Cardiac muscle cell (in vitro differentiated cells and primary cell): ENCODE measurements at regions not wholly inside any gene's neighbourhood (a gene's known extent, or its start where the extent isn't known, plus 50 kb on each side); places are given as distances from the start of the nearest gene placed in this dataset.

Experiments
- DNase-seq, 2 donors: peaks; one replicate each; pipeline versions ENCODE4 v3.0.0 to v3.0.0-alpha.2; 2010 to 2017; ENCODE audit warnings: low read depth in 1 of 2, low spot score in 1 of 2
- H3K27ac ChIP-seq: fragments of 200-600 bp; sonication (generic); 2 replicates; pipeline ENCODE4 v1.5.1; 2016
- H3K27me3 ChIP-seq: fragments of 200-600 bp; sonication (generic); 2 replicates; pipeline ENCODE4 v1.6.0; 2016; ENCODE audit warnings: control low read depth
- H3K36me3 ChIP-seq: fragments of 200-600 bp; sonication (generic); 2 replicates; pipeline ENCODE4 v1.5.1; 2016; ENCODE audit warnings: control low read depth
- H3K4me1 ChIP-seq: fragments of 200-600 bp; sonication (generic); 2 replicates; pipeline ENCODE4 v1.8.1; 2017; ENCODE audit warnings: low read depth, mild to moderate bottlenecking, mixed run types
- H3K4me3 ChIP-seq: fragments of 200-600 bp; sonication (generic); 2 replicates; pipeline ENCODE4 v1.5.1; 2016; ENCODE audit warnings: mild to moderate bottlenecking
- H3K9me3 ChIP-seq: fragments of 200-600 bp; sonication (generic); 2 replicates; pipeline ENCODE4 v1.5.1; 2017; ENCODE audit warnings: low read depth, mild to moderate bottlenecking, control low read depth
- TF ChIP-seq, protein P1 (sequence below): IDR thresholded peaks from 2 replicates; pipeline ENCODE4 v1.5.1; 2012; ENCODE audit warnings: low read depth, mild to moderate bottlenecking, low read length

- Histone ChIP-seq H3K4me1 (peaks cover 25% of the 10 kb centered on the region), H3K36me3 (no peaks in the 10 kb centered on the region), H3K9me3 (no peaks in the 10 kb centered on the region), H3K4me3 (no peak overlapping the region), H3K27me3 (no peaks in the 10 kb centered on the region), H3K27ac (no peak overlapping the region)
- peak in 1 of 2 donors; percentile 61 for DNase-seq
- TF ChIP-seq, protein P1, sequence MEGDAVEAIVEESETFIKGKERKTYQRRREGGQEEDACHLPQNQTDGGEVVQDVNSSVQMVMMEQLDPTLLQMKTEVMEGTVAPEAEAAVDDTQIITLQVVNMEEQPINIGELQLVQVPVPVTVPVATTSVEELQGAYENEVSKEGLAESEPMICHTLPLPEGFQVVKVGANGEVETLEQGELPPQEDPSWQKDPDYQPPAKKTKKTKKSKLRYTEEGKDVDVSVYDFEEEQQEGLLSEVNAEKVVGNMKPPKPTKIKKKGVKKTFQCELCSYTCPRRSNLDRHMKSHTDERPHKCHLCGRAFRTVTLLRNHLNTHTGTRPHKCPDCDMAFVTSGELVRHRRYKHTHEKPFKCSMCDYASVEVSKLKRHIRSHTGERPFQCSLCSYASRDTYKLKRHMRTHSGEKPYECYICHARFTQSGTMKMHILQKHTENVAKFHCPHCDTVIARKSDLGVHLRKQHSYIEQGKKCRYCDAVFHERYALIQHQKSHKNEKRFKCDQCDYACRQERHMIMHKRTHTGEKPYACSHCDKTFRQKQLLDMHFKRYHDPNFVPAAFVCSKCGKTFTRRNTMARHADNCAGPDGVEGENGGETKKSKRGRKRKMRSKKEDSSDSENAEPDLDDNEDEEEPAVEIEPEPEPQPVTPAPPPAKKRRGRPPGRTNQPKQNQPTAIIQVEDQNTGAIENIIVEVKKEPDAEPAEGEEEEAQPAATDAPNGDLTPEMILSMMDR = no peak
Measured at GRCh38 chr18:78527984-78528383, 451.6 kb upstream of the SALL3 start.

- DNase-seq = peak in 1 of 2 donors; percentile 38
- H3K27me3 ChIP-seq = no peaks in the 10 kb centered on the region
- H3K27ac ChIP-seq = no peak overlapping the region
- no peak overlapping the region for H3K4me3 ChIP-seq
- TF ChIP-seq, protein P1 = no peak
- peaks cover 25% of the 10 kb centered on the region for H3K4me1 ChIP-seq
- no peaks in the 10 kb centered on the region for H3K36me3 ChIP-seq
- no peaks in the 10 kb centered on the region for H3K9me3 ChIP-seq
Measured at GRCh38 chr18:78528411-78529258, 451.0 kb upstream of the SALL3 start.

- H3K4me1 ChIP-seq = peaks cover 22% of the 10 kb centered on the region
- no peak for DNase-seq
- no peak overlapping the region for H3K4me3 ChIP-seq
- no peaks in the 10 kb centered on the region for H3K9me3 ChIP-seq
- no peak overlapping the region for H3K27ac ChIP-seq
- H3K36me3 ChIP-seq = no peaks in the 10 kb centered on the region
- TF ChIP-seq, protein P1 = no peak
- no peaks in the 10 kb centered on the region for H3K27me3 ChIP-seq
Measured at GRCh38 chr18:78531637-78532036, 448.0 kb upstream of the SALL3 start.

DNA sequence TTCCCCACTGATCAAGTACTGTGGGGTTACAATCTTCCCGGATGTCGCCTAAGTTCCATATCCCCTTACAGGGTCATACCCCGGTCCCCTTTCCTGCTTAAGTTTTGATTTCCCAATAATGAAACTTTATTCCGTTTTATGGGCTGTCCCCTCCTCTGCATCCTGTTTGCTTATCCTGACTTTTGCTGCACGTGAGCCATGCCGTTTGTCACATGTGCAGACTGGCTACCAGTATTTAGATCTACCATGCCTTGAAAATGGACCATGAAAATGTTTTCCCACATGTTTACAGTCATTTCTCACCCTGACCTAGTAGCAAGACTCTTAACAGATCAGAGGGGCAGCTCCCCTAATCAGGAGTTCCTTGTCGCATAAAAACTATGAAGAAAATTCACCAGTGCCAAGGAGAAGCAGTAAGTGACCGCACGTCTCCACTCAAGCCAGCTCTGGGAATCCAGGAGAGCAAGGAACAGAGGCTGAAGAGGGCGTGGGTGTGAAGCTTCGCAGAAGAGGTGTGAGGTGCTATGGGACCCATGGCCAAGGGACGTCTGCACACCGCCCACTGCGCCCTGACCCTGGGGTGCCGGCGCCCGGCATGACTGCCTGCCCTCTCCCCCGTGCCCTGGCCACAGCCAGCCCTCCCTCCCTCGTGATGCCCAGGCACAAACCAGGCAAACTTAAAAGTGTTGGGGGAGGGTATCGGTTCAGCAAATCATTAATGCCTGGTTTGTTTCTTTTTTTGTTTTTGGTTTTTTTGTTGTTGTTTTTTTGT is 440.8 kb upstream of the SALL3 start:
- TF ChIP-seq, protein P1 = no peak
- Histone ChIP-seq H3K27ac (no peak overlapping the region), H3K27me3 (no peaks in the 10 kb centered on the region), H3K36me3 (no peaks in the 10 kb centered on the region), H3K9me3 (no peaks in the 10 kb centered on the region), H3K4me3 (no peak overlapping the region), H3K4me1 (no peaks in the 10 kb centered on the region)
- DNase-seq = no peak

DNA sequence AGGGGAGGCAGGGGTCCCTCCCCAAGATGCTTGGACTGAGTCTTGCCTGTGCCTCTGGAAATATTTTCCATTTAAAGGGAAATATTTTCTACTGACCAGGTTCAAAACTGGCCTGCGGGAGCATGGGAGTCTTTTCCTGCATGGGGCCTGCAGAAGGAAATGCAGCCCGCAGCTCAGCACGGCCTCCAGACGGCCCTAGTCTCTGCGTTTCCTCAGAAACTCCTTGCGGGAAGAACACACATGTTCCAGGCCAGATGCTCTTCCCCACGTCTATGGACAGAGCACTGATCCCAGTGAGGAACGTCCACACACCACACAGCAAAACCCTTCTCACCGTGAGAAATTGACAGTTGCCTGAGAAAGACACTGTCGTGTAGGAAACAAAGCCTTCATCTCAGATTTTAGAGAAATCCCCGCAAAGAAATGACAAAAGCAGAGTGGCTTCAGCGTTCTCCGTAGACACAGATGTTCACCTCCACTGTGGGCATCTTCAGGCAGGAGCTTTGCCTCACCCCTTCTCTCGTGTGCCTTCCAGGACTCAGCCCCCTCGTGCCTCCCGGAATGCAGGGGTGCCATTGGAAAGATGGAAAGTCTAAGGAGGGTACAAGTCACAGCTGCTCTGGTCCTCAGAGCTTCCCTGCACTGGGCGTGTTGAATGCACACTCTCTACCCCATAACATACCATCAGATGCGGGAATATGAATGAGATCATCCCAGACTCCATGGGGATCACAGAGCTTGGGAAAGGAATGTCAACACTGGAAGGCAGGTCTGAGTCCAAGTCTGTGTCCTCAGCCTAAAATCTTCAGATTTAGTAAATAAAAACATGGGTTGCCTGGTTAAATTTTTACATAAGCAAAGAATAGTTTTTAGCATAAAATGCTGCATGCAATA is 438.7 kb upstream of the SALL3 start:
- Histone ChIP-seq H3K36me3 (no peaks in the 10 kb centered on the region), H3K9me3 (no peaks in the 10 kb centered on the region), H3K4me1 (no peaks in the 10 kb centered on the region), H3K27me3 (no peaks in the 10 kb centered on the region), H3K27ac (no peak overlapping the region), H3K4me3 (no peak overlapping the region)
- TF ChIP-seq, protein P1 = no peak
- no peak for DNase-seq
